ENCODE measurements at regions not wholly inside any gene's neighbourhood (a gene's known extent, or its start where the extent isn't known, plus 50 kb on each side); places are given as distances from the start of the nearest gene placed in this dataset.

- no peak for DNase-seq (ENCODE audit: low read depth in 3 of 3)
Observed at GRCh38 chr13:78780708-78781107, 121.8 kb upstream of the OBI1 start.

GRCh38 chr13:78779608-78780007 is 120.7 kb upstream of the OBI1 start:
- no peak for DNase-seq (ENCODE audit: low read depth in 3 of 3)

- no peak for DNase-seq (ENCODE audit: low read depth in 3 of 3)
Observed at GRCh38 chr13:78777976-78778375, 119.0 kb upstream of the OBI1 start.

GRCh38 chr13:78777396-78777795 is 118.4 kb upstream of the OBI1 start:
- DNase-seq (ENCODE audit: low read depth in 3 of 3): no peak

GRCh38 chr13:78772933-78773332 is 114.0 kb upstream of the OBI1 start:
- DNase-seq (ENCODE audit: low read depth in 3 of 3): no peak

GRCh38 chr13:78770601-78771000 is 111.6 kb upstream of the OBI1 start:
- no peak for DNase-seq (ENCODE audit: low read depth in 3 of 3)

- DNase-seq (ENCODE audit: low read depth in 3 of 3): no peak
Observed at GRCh38 chr13:78768950-78769349, 110.0 kb upstream of the OBI1 start.

- no peak for DNase-seq (ENCODE audit: low read depth in 3 of 3)
Observed at GRCh38 chr13:78764665-78765064, 105.7 kb upstream of the OBI1 start.

- DNase-seq (ENCODE audit: low read depth in 3 of 3): no peak
Observed at GRCh38 chr13:78762825-78763224, 103.9 kb upstream of the OBI1 start.

GRCh38 chr13:78759704-78760103 is 100.7 kb upstream of the OBI1 start:
- DNase-seq (ENCODE audit: low read depth in 3 of 3): no peak

- no peak for DNase-seq (ENCODE audit: low read depth in 3 of 3)
Observed at GRCh38 chr13:78758549-78758948, 99.6 kb upstream of the OBI1 start.

GRCh38 chr13:78753435-78753834 is 94.5 kb upstream of the OBI1 start:
- DNase-seq (ENCODE audit: low read depth in 3 of 3): no peak

- no peak for DNase-seq (ENCODE audit: low read depth in 3 of 3)
Observed at GRCh38 chr13:78750735-78751134, 91.8 kb upstream of the OBI1 start.

- DNase-seq (ENCODE audit: low read depth in 3 of 3): no peak
Observed at GRCh38 chr13:78743973-78744372, 85.0 kb upstream of the OBI1 start.

GRCh38 chr13:78742659-78743058 is 83.7 kb upstream of the OBI1 start:
- DNase-seq (ENCODE audit: low read depth in 3 of 3): no peak

GRCh38 chr13:78736142-78736541 is 77.2 kb upstream of the OBI1 start:
- DNase-seq (ENCODE audit: low read depth in 3 of 3): no peak

- DNase-seq (ENCODE audit: low read depth in 3 of 3): no peak
Observed at GRCh38 chr13:78732445-78733017, 73.6 kb upstream of the OBI1 start.

- no peak for DNase-seq (ENCODE audit: low read depth in 3 of 3)
Observed at GRCh38 chr13:78722700-78723099, 63.7 kb upstream of the OBI1 start.

GRCh38 chr13:78719367-78719766 is 60.4 kb upstream of the OBI1 start:
- no peak for DNase-seq (ENCODE audit: low read depth in 3 of 3)

- DNase-seq (ENCODE audit: low read depth in 3 of 3): no peak
Observed at GRCh38 chr13:78714717-78715116, 55.8 kb upstream of the OBI1 start.

GRCh38 chr13:78712831-78713230 is 53.9 kb upstream of the OBI1 start:
- DNase-seq (ENCODE audit: low read depth in 3 of 3): no peak

- no peak for DNase-seq (ENCODE audit: low read depth in 3 of 3)
Observed at GRCh38 chr13:78709028-78709427, 50.1 kb upstream of the OBI1 start.
